H9 (cell line): ENCODE measurements at regions not wholly inside any gene's neighbourhood (a gene's known extent, or its start where the extent isn't known, plus 50 kb on each side); places are given as distances from the start of the nearest gene placed in this dataset.

Experiments used
- DNase-seq: peaks from one replicate; pipeline ENCODE4 v3.0.0-alpha.2; 2017
- H2AFZ ChIP-seq: one replicate; pipeline ENCODE4 v1.6.1; 2013; ENCODE audit warnings: mild to moderate bottlenecking, low read length, control low read depth, moderate library complexity
- H2AK5ac ChIP-seq: 2 replicates; pipeline ENCODE4 v1.6.1; 2013; ENCODE audit warnings: low read length, control low read depth, mixed read lengths; ENCODE audit not compliant: insufficient read length
- H2BK120ac ChIP-seq: one replicate; pipeline ENCODE4 v1.6.1; 2013; ENCODE audit warnings: low read depth, mild to moderate bottlenecking, low read length, control low read depth, inconsistent platforms; ENCODE audit not compliant: poor library complexity, severe bottlenecking
- H2BK12ac ChIP-seq: 2 replicates; pipeline ENCODE4 v1.6.1; 2013; ENCODE audit warnings: low read length, control low read depth, mixed read lengths, low read depth; ENCODE audit not compliant: insufficient read length
- H2BK15ac ChIP-seq: 2 replicates; pipeline ENCODE4 v1.6.1; 2013; ENCODE audit warnings: low read depth, low read length, control low read depth
- H2BK20ac ChIP-seq: one replicate; pipeline ENCODE4 v1.6.1; 2013; ENCODE audit warnings: low read depth, mild to moderate bottlenecking, low read length, control low read depth, inconsistent platforms; ENCODE audit not compliant: poor library complexity, severe bottlenecking
- H2BK5ac ChIP-seq: 2 replicates; pipeline ENCODE4 v1.6.1; 2013; ENCODE audit warnings: low read length, control low read depth, mixed read lengths; ENCODE audit not compliant: insufficient read length
- H3K14ac ChIP-seq: 2 replicates; pipeline ENCODE4 v1.6.1; 2013; ENCODE audit warnings: low read length, control low read depth; ENCODE audit not compliant: insufficient read depth
- H3K18ac ChIP-seq: 2 replicates; pipeline ENCODE4 v1.6.1; 2013; ENCODE audit warnings: low read depth, mild to moderate bottlenecking, mixed read lengths, low read length, control low read depth; ENCODE audit not compliant: insufficient read length
- H3K23ac ChIP-seq: 2 replicates; pipeline ENCODE4 v1.6.1; 2013; ENCODE audit warnings: low read length, control low read depth, mixed read lengths, low read depth; ENCODE audit not compliant: insufficient read length
- H3K23me2 ChIP-seq: 2 replicates; pipeline ENCODE4 v1.6.1; 2013; ENCODE audit warnings: low read depth, mild to moderate bottlenecking, mixed read lengths, low read length, control low read depth; ENCODE audit not compliant: insufficient read length, poor library complexity, severe bottlenecking
- H3K27ac ChIP-seq: 2 replicates; pipeline ENCODE4 v1.5.1; 2013; ENCODE audit warnings: low read length, control low read depth, mixed read lengths, low read depth; ENCODE audit not compliant: insufficient read length
- H3K27me3 ChIP-seq: 2 replicates; pipeline ENCODE4 v1.6.1; 2013; ENCODE audit warnings: low read length, control low read depth, inconsistent platforms; ENCODE audit not compliant: insufficient read depth
- H3K4ac ChIP-seq: 2 replicates; pipeline ENCODE4 v1.6.1; 2013; ENCODE audit warnings: low read depth, mild to moderate bottlenecking, control low read depth, inconsistent platforms, low read length, moderate library complexity
- H3K4me1 ChIP-seq: 2 replicates; pipeline ENCODE4 v1.6.1; 2013; ENCODE audit warnings: low read length, control low read depth, inconsistent platforms; ENCODE audit not compliant: insufficient read depth
- H3K4me2 ChIP-seq: 2 replicates; pipeline ENCODE4 v1.6.1; 2013; ENCODE audit warnings: low read length, control low read depth, mixed read lengths; ENCODE audit not compliant: insufficient read length, insufficient read depth
- H3K56ac ChIP-seq: 2 replicates; pipeline ENCODE4 v1.6.1; 2013; ENCODE audit warnings: low read depth, mild to moderate bottlenecking, mixed read lengths, low read length, control low read depth; ENCODE audit not compliant: insufficient read length
- H3K79me1 ChIP-seq: 2 replicates; pipeline ENCODE4 v1.6.1; 2013; ENCODE audit warnings: low read depth, mild to moderate bottlenecking, moderate library complexity, low read length, control low read depth, inconsistent platforms; ENCODE audit not compliant: insufficient read depth, poor library complexity, severe bottlenecking
- H3K79me2 ChIP-seq: 2 replicates; pipeline ENCODE4 v1.6.1; 2013; ENCODE audit warnings: low read length, control low read depth, inconsistent platforms; ENCODE audit not compliant: insufficient read depth
- H3K9ac ChIP-seq: 2 replicates; pipeline ENCODE4 v1.6.1; 2013; ENCODE audit warnings: low read length, control low read depth, mixed read lengths; ENCODE audit not compliant: insufficient read length; ENCODE audit errors: extremely low read depth
- H3K9me3 ChIP-seq: one replicate; pipeline ENCODE4 v1.6.1; 2013; ENCODE audit warnings: low read depth, low read length, inconsistent platforms; ENCODE audit not compliant: control insufficient read depth
- H3T11ph ChIP-seq: one replicate; pipeline ENCODE4 v1.6.1; 2013; ENCODE audit warnings: mild to moderate bottlenecking, low read length, control low read depth, inconsistent platforms
- H4K20me1 ChIP-seq: one replicate; pipeline ENCODE4 v1.6.1; 2013; ENCODE audit not compliant: control insufficient read depth, insufficient read length, insufficient read depth
- H4K5ac ChIP-seq: 2 replicates; pipeline ENCODE4 v1.6.1; 2013; ENCODE audit warnings: low read depth, mild to moderate bottlenecking, mixed read lengths, low read length, control low read depth; ENCODE audit not compliant: insufficient read length
- H4K8ac ChIP-seq: replicated peaks from 2 replicates; pipeline ENCODE4 v1.6.1; 2013; ENCODE audit warnings: low read length, control low read depth, mixed read lengths, low read depth; ENCODE audit not compliant: insufficient read length
- H4K91ac ChIP-seq: 2 replicates; pipeline ENCODE4 v1.6.1; 2013; ENCODE audit warnings: low read depth, mild to moderate bottlenecking, moderate library complexity, mixed read lengths, low read length, control low read depth; ENCODE audit not compliant: insufficient read length
- H3K27ac Mint-ChIP-seq, 3 experiments: 2 replicates in 2 of 3; 3 replicates in 1 of 3; pipeline ENCODE4 v1.8.0; 2020 to 2021; ENCODE audit warnings: mixed read lengths in 3 of 3, mild to moderate bottlenecking in 1 of 3, moderate library complexity in 1 of 3
- H3K27me3 Mint-ChIP-seq: 2 replicates; pipeline ENCODE4 v1.8.0; 2021; ENCODE audit warnings: low read depth, mild to moderate bottlenecking, moderate library complexity, mixed read lengths
- H3K36me3 Mint-ChIP-seq, 3 experiments: 2 replicates in 2 of 3; 3 replicates in 1 of 3; pipeline ENCODE4 v1.8.0; 2020 to 2021; ENCODE audit warnings: low read depth in 3 of 3, mixed read lengths in 3 of 3; ENCODE audit not compliant: insufficient read depth in 1 of 3
- H3K4me1 Mint-ChIP-seq, 2 experiments: 2 replicates each; pipeline ENCODE4 v1.8.0; 2020; ENCODE audit warnings: mixed read lengths in 2 of 2
- H3K4me3 Mint-ChIP-seq, 2 experiments: 2 replicates in 1 of 2; 3 replicates in 1 of 2; pipeline ENCODE4 v1.8.0; 2020 to 2021; ENCODE audit warnings: mild to moderate bottlenecking in 2 of 2, mixed read lengths in 2 of 2, moderate library complexity in 1 of 2
- H3K9me3 Mint-ChIP-seq, 2 experiments: 2 replicates in 1 of 2; 3 replicates in 1 of 2; pipeline ENCODE4 v1.8.0; 2020; ENCODE audit warnings: mild to moderate bottlenecking in 2 of 2, mixed read lengths in 2 of 2, moderate library complexity in 1 of 2
- CTCF ChIP-seq: fragments of 200-600 bp; sonication (generic); conservative IDR thresholded peaks from 3 replicates; pipeline ENCODE4 v1.8.0; 2021; ENCODE audit warnings: antibody characterized with exemption, mild to moderate bottlenecking
- WGBS: extraction: QIAGEN DNeasy Blood & Tissue Kit; methylation state at CpG from one replicate; pipeline ENCODE4 v1.1.7; 2013; ENCODE audit warnings: missing lambda C conversion rate, low lambda C conversion rate, mixed read lengths; ENCODE audit not compliant: insufficient read length; ENCODE audit errors: extremely low coverage; 5-methylcytosine and 5-hydroxymethylcytosine counted together

GRCh38 chr3:76760336-76760735, 279.6 kb upstream of the ROBO2 start:
- H3K18ac ChIP-seq: no peak overlapping the region
- H3K79me1 ChIP-seq: no peaks in the 10 kb centered on the region
- no peaks in the 10 kb centered on the region for H3K27me3 Mint-ChIP-seq
- no peak overlapping the region for H3K4me2 ChIP-seq
- H2AK5ac ChIP-seq: no peak overlapping the region
- no peak overlapping the region for H3K4me3 Mint-ChIP-seq
- no peak overlapping the region for H3K27ac Mint-ChIP-seq
- no peak overlapping the region for H2BK15ac ChIP-seq
- no peak overlapping the region for H2BK120ac ChIP-seq
- H3K14ac ChIP-seq: no peak overlapping the region
- no peak overlapping the region for H3K27ac ChIP-seq
- H4K8ac ChIP-seq: no peak overlapping the region
- H3K9me3 ChIP-seq: no peaks in the 10 kb centered on the region
- H2BK20ac ChIP-seq: no peak overlapping the region
- H2BK5ac ChIP-seq: no peak overlapping the region
- TF ChIP-seq CTCF: no peak
- H3T11ph ChIP-seq: no peak overlapping the region
- no peak for DNase-seq
- no peaks in the 10 kb centered on the region for H3K36me3 Mint-ChIP-seq
- no peak overlapping the region for H3K9ac ChIP-seq
- no peak overlapping the region for H4K91ac ChIP-seq
- no peaks in the 10 kb centered on the region for H3K27me3 ChIP-seq
- H4K5ac ChIP-seq: no peak overlapping the region
- peaks cover 0 to 2% of the 10 kb centered on the region in 2 experiments; a peak in 1 of 4 replicates for H3K4me1 Mint-ChIP-seq
- no peak overlapping the region for H2BK12ac ChIP-seq
- no peaks in the 10 kb centered on the region for H3K23me2 ChIP-seq
- H3K9me3 Mint-ChIP-seq: no peaks in the 10 kb centered on the region
- no peak overlapping the region for H3K56ac ChIP-seq
- no CpG with 5 or more reads among the region's 3 CpGs for WGBS
- no peaks in the 10 kb centered on the region for H3K79me2 ChIP-seq
- no peak overlapping the region for H3K23ac ChIP-seq
- no peak overlapping the region for H3K4ac ChIP-seq
- H2AFZ ChIP-seq: no peak overlapping the region
- no peaks in the 10 kb centered on the region for H4K20me1 ChIP-seq
- H3K4me1 ChIP-seq: no peaks in the 10 kb centered on the region
